ENCODE measurements at regions not wholly inside any gene's neighbourhood (a gene's known extent, or its start where the extent isn't known, plus 50 kb on each side); places are given as distances from the start of the nearest gene placed in this dataset.

- no peak for DNase-seq
Measured at GRCh38 chr2:107402330-107402729, 424.4 kb upstream of the RGPD4 start.

GRCh38 chr2:107405261-107405660 lies 421.4 kb upstream of the RGPD4 start:
- DNase-seq, result no peak

DNA sequence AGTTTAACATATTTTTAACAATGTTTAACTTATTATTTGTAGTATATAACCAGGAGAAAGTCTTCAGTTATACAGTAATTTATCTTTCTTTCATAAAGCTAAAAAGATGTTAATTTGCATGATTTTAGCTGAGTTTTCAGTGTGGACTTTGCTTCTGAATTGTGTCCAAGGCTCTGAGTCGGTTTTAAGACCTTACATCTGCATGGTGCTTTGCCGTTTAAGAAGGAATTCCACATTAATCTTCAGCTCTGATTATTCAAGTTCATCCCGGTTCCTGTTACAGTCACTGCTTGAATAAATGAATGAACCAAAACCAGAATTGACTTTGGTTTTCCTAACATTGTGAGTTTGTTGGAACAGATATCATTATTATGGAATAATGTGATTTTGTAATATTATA lies 419.7 kb upstream of the RGPD4 start:
- no peak for DNase-seq

DNA sequence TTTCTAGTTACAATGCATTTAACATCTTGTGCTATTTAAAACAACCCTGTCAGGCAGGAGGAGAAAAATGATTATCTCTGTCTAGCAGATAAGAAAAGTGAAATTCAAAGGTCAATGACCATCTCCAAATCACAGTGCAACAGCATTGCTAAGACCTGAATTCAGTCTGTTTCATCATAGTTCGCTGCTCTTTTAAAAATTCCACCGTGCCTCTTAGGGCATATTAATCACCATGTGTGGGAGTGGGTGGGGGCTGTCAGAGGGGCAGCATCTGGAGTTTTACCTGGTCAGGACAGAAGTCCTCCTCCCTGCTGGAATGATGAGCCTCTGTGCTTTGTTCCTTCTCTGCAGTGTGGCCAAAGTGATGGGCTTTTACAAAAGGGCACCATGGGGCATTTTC lies 418.7 kb upstream of the RGPD4 start:
- no peak for DNase-seq

- DNase-seq, result no peak
Measured at GRCh38 chr2:107411267-107411666, 415.4 kb upstream of the RGPD4 start.

GRCh38 chr2:107412209-107412904 lies 414.3 kb upstream of the RGPD4 start:
- DNase-seq, result no peak

GRCh38 chr2:107412981-107413380 lies 413.7 kb upstream of the RGPD4 start:
- no peak for DNase-seq

GRCh38 chr2:107414376-107414775 lies 412.3 kb upstream of the RGPD4 start:
- no peak for DNase-seq

GRCh38 chr2:107418708-107419107 lies 408.0 kb upstream of the RGPD4 start:
- no peak for DNase-seq

GRCh38 chr2:107419191-107419590 lies 407.5 kb upstream of the RGPD4 start:
- DNase-seq, result no peak

DNA sequence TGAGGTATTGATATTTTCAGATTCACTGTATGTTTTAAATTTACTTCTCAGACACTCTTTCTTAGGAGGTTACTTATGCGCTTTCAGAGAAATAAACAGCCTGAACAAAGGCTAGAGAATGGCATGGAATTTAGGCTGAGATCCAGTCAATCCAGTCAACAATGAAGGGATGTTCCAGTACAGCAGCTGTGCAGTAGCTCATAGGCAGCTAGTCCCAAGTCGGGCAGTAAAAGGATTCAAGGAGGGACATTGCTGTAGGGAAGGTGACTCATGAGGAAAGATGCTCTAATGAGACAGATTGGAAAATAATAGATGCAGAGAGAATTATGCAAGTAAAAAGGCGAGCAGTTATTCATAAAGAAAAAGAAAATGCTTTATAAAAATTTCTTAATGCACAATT lies 397.9 kb upstream of the RGPD4 start:
- no peak for DNase-seq

GRCh38 chr2:107430006-107430405 lies 396.7 kb upstream of the RGPD4 start:
- DNase-seq, result no peak

GRCh38 chr2:107430596-107431266 lies 396.0 kb upstream of the RGPD4 start:
- DNase-seq, result no peak

DNA sequence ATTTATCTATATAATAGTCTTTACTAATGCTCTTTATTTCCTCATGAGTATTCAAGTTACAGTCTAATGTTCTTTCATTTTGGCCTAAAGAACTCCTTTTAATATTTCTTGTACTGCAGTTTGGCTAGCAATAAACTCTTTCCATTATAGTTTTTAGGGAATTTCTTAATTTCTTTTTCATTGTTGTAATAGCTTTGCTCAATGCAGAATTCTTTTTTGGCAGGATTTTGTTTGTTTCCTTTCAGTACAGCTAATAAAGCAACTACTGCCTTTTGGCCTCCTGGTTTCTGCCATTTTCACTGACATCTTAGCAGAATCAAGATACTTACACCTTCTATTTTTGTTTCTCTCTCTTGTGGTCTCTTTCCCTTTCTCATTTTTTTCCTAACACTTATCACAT lies 390.4 kb upstream of the RGPD4 start:
- DNase-seq, result no peak

DNA sequence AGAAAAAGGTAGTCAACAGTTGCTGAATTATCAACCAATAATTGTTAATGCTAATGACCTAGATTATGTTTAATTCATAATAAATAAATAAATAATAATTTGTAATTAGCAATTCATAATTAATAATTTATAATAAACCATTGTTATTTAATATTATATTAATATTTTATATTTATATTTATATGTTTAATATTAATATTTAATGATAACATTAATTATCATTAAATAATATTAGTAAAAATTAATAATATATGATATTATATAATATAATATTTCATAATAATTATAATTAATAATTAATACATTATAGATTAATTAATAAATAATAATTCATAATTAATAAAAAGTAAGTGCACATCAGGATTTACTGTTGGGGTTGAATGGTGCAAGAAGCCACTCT lies 389.4 kb upstream of the RGPD4 start:
- DNase-seq, result no peak

DNA sequence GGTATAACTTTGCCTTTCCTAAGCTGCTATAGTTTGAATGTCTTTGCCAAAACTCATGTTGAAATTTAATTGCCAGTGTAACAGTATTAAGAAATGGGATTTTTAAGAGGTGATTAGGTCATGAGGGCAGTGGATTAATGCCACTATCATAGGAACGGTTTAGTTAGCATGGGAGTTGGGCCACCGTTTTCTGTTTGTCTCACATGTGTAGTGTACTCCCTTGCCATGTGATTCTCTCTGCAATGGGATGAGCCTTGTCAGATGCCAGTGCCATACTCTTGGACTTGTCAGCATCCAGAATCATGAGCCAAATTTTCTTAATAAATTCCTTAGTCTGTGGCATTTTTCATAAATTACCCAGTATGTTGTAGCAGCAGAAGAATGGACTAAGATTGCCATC lies 388.9 kb upstream of the RGPD4 start:
- no peak for DNase-seq

DNA sequence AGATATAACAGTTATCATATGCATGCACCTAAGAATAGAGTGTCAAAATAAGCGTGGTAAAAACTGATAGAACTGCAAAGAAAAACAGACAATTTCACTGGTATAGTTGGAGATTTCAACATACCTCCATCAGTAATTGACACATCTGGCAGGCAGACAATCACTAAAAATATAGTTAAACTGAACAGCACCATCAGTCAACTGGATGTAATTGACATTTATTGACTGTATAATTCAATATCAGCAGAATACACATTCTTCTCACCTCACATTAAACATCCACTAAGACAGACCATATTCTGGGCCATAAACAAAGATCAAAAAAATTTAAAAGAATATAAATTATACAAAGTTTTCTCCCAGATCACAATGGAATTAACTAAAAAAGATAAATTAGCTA lies 378.5 kb upstream of the RGPD4 start:
- no peak for DNase-seq

- peak; percentile 3 for DNase-seq
Measured at GRCh38 chr2:107461301-107461700, 365.4 kb upstream of the RGPD4 start.

- DNase-seq, result peak; percentile 78
Measured at GRCh38 chr2:107462181-107462580, 364.5 kb upstream of the RGPD4 start.

- DNase-seq, result no peak
Measured at GRCh38 chr2:107466241-107466640, 360.5 kb upstream of the RGPD4 start.

GRCh38 chr2:107466984-107467773 lies 359.5 kb upstream of the RGPD4 start:
- DNase-seq, result no peak

GRCh38 chr2:107469437-107469995 lies 357.2 kb upstream of the RGPD4 start:
- no peak for DNase-seq

DNA sequence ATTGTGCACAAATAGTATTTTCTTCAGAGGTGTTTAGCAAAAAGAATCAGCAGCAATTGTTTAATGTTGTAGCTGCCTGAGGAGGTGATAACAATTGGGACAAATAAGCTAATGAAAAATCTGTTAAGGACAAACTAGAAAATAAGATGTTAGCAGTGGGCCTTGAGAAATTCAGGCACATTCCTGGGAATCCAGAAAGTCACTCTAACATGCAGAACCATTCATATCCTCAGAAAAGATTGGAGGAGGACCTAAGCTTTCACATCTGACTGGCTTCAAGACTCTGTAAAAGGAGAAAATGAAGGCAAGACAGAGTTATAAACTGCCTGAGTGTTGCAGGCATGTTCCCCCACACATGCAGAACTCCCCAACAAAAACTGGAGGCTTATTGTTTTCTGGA lies 353.5 kb upstream of the RGPD4 start:
- DNase-seq, result no peak

GRCh38 chr2:107475859-107476258 lies 350.8 kb upstream of the RGPD4 start:
- no peak for DNase-seq

Data from NCI-H524 treated with DMSO at 0.1 percent for 48 hours (cell line).